ENCODE measurements at regions not wholly inside any gene's neighbourhood (a gene's known extent, or its start where the extent isn't known, plus 50 kb on each side); places are given as distances from the start of the nearest gene placed in this dataset.

DNA sequence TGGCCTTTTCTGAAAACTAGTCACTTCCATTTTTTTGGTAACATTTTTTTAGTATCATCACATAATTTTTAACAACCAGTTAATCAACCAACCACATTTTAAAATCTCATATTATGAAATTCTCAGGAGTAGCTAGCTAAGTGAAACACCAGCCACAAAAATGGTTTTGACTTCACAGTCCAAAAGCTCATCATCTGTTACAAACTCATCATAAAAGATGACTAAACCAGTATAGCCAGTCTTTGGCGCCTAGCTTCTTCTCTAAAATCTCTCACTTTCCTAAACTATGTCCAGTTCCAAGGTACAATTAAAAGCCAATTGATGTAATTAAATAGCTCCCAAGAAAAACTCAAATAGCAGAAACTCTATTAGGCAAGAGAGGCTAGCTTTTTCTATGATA lies 88.2 kb upstream of the ZNF385D start:
- H3K36me3 ChIP-seq (ENCODE audit: low read depth, low read length), result no peaks in the 10 kb centered on the region
- no peaks in the 10 kb centered on the region for H3K9me2 ChIP-seq (replicated peaks; ENCODE audit: low read length)
- no peaks in the 10 kb centered on the region for H3K27me3 ChIP-seq (ENCODE audit: low read length)
- H3K9me3 ChIP-seq (ENCODE audit: low read length), result no peaks in the 10 kb centered on the region
- H3F3A ChIP-seq (ENCODE audit: low read length, unreplicated experiment), result no peaks in the 10 kb centered on the region
- CTCF ChIA-PET, result no interaction called here
- ATAC-seq, result no peak
- peaks cover 9% of the 10 kb centered on the region; the same call in 1 of the 2 replicates for H3K4me1 ChIP-seq (ENCODE audit: insufficient read depth, low read length)
- H3K79me2 ChIP-seq (ENCODE audit: low read length), result no peaks in the 10 kb centered on the region
- DNase-seq, result peak; percentile 28
- H3K9ac ChIP-seq (ENCODE audit: low read length), result no peak overlapping the region
- H3K27ac ChIP-seq (ENCODE audit: low read length), result no peak overlapping the region
- H3K4me3 ChIP-seq (ENCODE audit: low read length), result no peak overlapping the region
- TF ChIP-seq EZH2 (IDR thresholded peaks at IDR 0.05; ENCODE audit: low read length, unreplicated experiment) (no peak), EZH2phosphoT487 (IDR thresholded peaks at IDR 0.05; ENCODE audit: borderline replicate concordance, low read length) (no peak)
- TF ChIP-seq, protein P1, sequence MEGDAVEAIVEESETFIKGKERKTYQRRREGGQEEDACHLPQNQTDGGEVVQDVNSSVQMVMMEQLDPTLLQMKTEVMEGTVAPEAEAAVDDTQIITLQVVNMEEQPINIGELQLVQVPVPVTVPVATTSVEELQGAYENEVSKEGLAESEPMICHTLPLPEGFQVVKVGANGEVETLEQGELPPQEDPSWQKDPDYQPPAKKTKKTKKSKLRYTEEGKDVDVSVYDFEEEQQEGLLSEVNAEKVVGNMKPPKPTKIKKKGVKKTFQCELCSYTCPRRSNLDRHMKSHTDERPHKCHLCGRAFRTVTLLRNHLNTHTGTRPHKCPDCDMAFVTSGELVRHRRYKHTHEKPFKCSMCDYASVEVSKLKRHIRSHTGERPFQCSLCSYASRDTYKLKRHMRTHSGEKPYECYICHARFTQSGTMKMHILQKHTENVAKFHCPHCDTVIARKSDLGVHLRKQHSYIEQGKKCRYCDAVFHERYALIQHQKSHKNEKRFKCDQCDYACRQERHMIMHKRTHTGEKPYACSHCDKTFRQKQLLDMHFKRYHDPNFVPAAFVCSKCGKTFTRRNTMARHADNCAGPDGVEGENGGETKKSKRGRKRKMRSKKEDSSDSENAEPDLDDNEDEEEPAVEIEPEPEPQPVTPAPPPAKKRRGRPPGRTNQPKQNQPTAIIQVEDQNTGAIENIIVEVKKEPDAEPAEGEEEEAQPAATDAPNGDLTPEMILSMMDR (conservative IDR thresholded peaks at IDR 0.05; ENCODE audit: low read depth, low read length), result no peak
- no peak overlapping the region for H3K4me2 ChIP-seq (ENCODE audit: low read length)
- no peak overlapping the region for H2AFZ ChIP-seq (ENCODE audit: low read length)
- intact Hi-C loops (cut with micrococcal nuclease), result no loop called here
- no peaks in the 10 kb centered on the region for H4K20me1 ChIP-seq (ENCODE audit: low read length)
- BruUV-seq (replicated peaks), result no TSS peak
- POLR2A ChIA-PET (ENCODE audit: unreplicated experiment), result no interaction called here

DNA sequence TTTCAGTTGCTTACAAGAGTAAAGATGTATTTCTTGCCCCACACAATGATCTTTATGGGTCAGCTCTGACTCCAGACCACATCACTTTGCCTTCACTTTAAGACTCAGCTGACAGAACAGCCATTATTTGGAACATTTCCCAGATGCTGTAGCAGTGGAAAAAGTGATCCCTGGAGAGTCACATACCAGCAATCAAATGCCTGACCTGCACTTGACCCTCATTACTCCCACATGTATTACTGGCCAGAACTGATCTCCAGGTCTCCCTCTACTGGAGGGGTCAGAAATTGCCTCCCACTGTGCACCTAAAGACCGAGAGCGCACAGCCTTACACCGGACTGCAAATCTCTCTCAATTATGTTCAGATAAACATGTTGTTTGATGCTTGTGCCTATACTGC lies 88.6 kb upstream of the ZNF385D start:
- Histone ChIP-seq H3F3A (ENCODE audit: low read length, unreplicated experiment) (no peaks in the 10 kb centered on the region), H3K36me3 (ENCODE audit: low read depth, low read length) (no peaks in the 10 kb centered on the region), H3K9me3 (ENCODE audit: low read length) (no peaks in the 10 kb centered on the region), H3K4me3 (ENCODE audit: low read length) (no peak overlapping the region), H3K27me3 (ENCODE audit: low read length) (no peaks in the 10 kb centered on the region), H4K20me1 (ENCODE audit: low read length) (no peaks in the 10 kb centered on the region), H3K9me2 (replicated peaks; ENCODE audit: low read length) (no peaks in the 10 kb centered on the region), H3K9ac (ENCODE audit: low read length) (no peak overlapping the region), H3K27ac (ENCODE audit: low read length) (no peak overlapping the region), H3K4me2 (ENCODE audit: low read length) (no peak overlapping the region), H3K4me1 (ENCODE audit: insufficient read depth, low read length) (peaks cover 9% of the 10 kb centered on the region; the same call in 1 of the 2 replicates), H2AFZ (ENCODE audit: low read length) (no peak overlapping the region), H3K79me2 (ENCODE audit: low read length) (no peaks in the 10 kb centered on the region)
- ChIA-PET CTCF (no interaction called here), POLR2A (ENCODE audit: unreplicated experiment) (no interaction called here)
- ATAC-seq (0 out of 2 replicates have a peak, but pooled peaks have one; percentile 18), DNase-seq (peak; percentile 68)
- intact Hi-C loops (cut with micrococcal nuclease), result no loop called here
- no TSS peak for BruUV-seq (replicated peaks)
- TF ChIP-seq EZH2 (IDR thresholded peaks at IDR 0.05; ENCODE audit: low read length, unreplicated experiment), result no peak
- TF ChIP-seq, protein P1 (conservative IDR thresholded peaks at IDR 0.05; ENCODE audit: low read depth, low read length), result peak; percentile 71
- no peak for TF ChIP-seq EZH2phosphoT487 (IDR thresholded peaks at IDR 0.05; ENCODE audit: borderline replicate concordance, low read length)

DNA sequence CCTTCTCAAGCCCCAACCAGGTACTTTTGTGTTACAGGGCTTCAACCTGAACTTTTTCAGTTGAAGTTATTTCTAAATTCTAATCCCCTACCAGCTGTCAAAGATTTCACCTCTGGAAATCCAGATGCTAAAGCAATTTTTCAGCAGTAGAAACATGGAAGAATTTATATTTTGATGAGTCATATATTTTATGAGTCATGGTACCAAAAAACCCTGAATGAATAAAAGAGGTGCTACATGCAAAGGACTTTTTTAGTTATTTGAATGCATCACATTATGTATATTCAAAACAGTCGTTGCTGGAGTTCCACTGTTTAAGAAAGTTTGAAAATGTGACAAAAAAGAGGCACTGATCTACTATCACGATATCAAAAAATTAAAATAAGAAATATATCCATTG lies 96.0 kb upstream of the ZNF385D start:
- ChIA-PET CTCF (no interaction called here), POLR2A (ENCODE audit: unreplicated experiment) (no interaction called here)
- intact Hi-C loops (cut with micrococcal nuclease), result no loop called here
- no peak overlapping the region for H3K27ac ChIP-seq (ENCODE audit: low read length)
- no peak overlapping the region for H2AFZ ChIP-seq (ENCODE audit: low read length)
- no peaks in the 10 kb centered on the region for H3K79me2 ChIP-seq (ENCODE audit: low read length)
- DNase-seq, result peak; percentile 45
- H3K36me3 ChIP-seq (ENCODE audit: low read depth, low read length), result no peaks in the 10 kb centered on the region
- H3K4me3 ChIP-seq (ENCODE audit: low read length), result no peak overlapping the region
- H3K27me3 ChIP-seq (ENCODE audit: low read length), result no peaks in the 10 kb centered on the region
- H3K4me2 ChIP-seq (ENCODE audit: low read length), result no peak overlapping the region
- H3K9ac ChIP-seq (ENCODE audit: low read length), result no peak overlapping the region
- no peaks in the 10 kb centered on the region for H3F3A ChIP-seq (ENCODE audit: low read length, unreplicated experiment)
- no peaks in the 10 kb centered on the region for H4K20me1 ChIP-seq (ENCODE audit: low read length)
- H3K9me3 ChIP-seq (ENCODE audit: low read length), result no peaks in the 10 kb centered on the region
- no peaks in the 10 kb centered on the region for H3K9me2 ChIP-seq (replicated peaks; ENCODE audit: low read length)
- BruUV-seq (replicated peaks), result no TSS peak
- TF ChIP-seq EZH2 (IDR thresholded peaks at IDR 0.05; ENCODE audit: low read length, unreplicated experiment) (no peak), EZH2phosphoT487 (IDR thresholded peaks at IDR 0.05; ENCODE audit: borderline replicate concordance, low read length) (no peak)
- ATAC-seq, result peak; percentile 49
- H3K4me1 ChIP-seq (ENCODE audit: insufficient read depth, low read length), result no peaks in the 10 kb centered on the region
